Parathyroid adenoma (tissue), 2 donors: ENCODE measurements at regions not wholly inside any gene's neighbourhood (a gene's known extent, or its start where the extent isn't known, plus 50 kb on each side); places are given as distances from the start of the nearest gene placed in this dataset.

Experiments used
- H2AFZ ChIP-seq: fragments of 300-600 bp; sonication (generic); one replicate; pipeline ENCODE4 v1.7.0; 2017; ENCODE audit warnings: antibody characterized with exemption, mild to moderate bottlenecking
- H3K27ac ChIP-seq: fragments of 300-600 bp; sonication (generic); one replicate; pipeline ENCODE4 v1.7.0; 2017
- H3K27me3 ChIP-seq: fragments of 300-600 bp; sonication (generic); one replicate; pipeline ENCODE4 v1.7.0; 2017; ENCODE audit warnings: low read length; ENCODE audit not compliant: control insufficient read depth, insufficient read depth
- H3K36me3 ChIP-seq: fragments of 300-600 bp; sonication (generic); one replicate; pipeline ENCODE4 v1.7.0; 2017; ENCODE audit warnings: low read length; ENCODE audit not compliant: control insufficient read depth, insufficient read depth
- H3K4me1 ChIP-seq: fragments of 300-600 bp; sonication (generic); one replicate; pipeline ENCODE4 v1.7.0; 2017; ENCODE audit warnings: control low read depth
- H3K4me2 ChIP-seq: fragments of 300-600 bp; sonication (generic); one replicate; pipeline ENCODE4 v1.7.0; 2017; ENCODE audit warnings: low read length
- H3K4me3 ChIP-seq: fragments of 300-600 bp; sonication (generic); one replicate; pipeline ENCODE4 v1.7.0; 2017; ENCODE audit warnings: low read depth, low read length
- H3K79me2 ChIP-seq: fragments of 300-600 bp; sonication (generic); one replicate; pipeline ENCODE4 v1.7.0; 2017; ENCODE audit warnings: control low read depth
- H3K9ac ChIP-seq: fragments of 300-600 bp; sonication (generic); one replicate; pipeline ENCODE4 v1.7.0; 2017; ENCODE audit warnings: mild to moderate bottlenecking
- H3K9me3 ChIP-seq: fragments of 300-600 bp; sonication (generic); one replicate; pipeline ENCODE4 v1.7.0; 2017; ENCODE audit warnings: low read length; ENCODE audit not compliant: control insufficient read depth
- CTCF ChIP-seq: fragments of 300-600 bp; sonication (generic); IDR thresholded peaks from one replicate; pipeline ENCODE4 v1.7.0; 2017; ENCODE audit warnings: antibody characterized with exemption, mild to moderate bottlenecking
- donor health status: primary hyperparathyroidism.

DNA sequence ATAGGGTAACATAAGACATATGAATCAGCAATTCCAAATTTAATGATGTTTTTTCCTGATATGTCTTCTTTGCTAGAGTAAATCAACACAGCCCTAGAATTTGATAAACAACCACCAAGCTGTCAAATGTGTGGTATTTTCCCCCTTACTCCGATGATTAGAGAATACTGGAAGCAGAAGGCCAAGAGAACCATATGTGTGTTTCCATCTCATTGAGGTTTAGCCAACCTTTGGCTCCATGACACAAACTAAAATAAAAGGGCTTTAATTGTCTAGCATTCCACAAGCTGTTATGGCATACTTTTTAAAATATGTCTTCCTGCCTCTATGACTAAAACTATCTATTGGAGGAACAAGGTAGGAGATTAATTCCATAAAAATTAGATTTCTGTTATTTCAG, 1222.4 kb upstream of the AGA start:
- Histone ChIP-seq H3K4me2 (no peak overlapping the region), H3K4me3 (no peak overlapping the region), H3K27me3 (no peaks in the 10 kb centered on the region), H3K27ac (no peak overlapping the region), H3K9me3 (no peaks in the 10 kb centered on the region), H3K9ac (no peak overlapping the region), H3K36me3 (no peaks in the 10 kb centered on the region), H3K4me1 (no peaks in the 10 kb centered on the region), H2AFZ (no peak overlapping the region), H3K79me2 (no peaks in the 10 kb centered on the region)
- TF ChIP-seq CTCF, result no peak

- H3K79me2 ChIP-seq, result no peaks in the 10 kb centered on the region
These were observed 1223.7 kb upstream of the AGA start for GRCh38 chr4:178665916-178666315.

DNA sequence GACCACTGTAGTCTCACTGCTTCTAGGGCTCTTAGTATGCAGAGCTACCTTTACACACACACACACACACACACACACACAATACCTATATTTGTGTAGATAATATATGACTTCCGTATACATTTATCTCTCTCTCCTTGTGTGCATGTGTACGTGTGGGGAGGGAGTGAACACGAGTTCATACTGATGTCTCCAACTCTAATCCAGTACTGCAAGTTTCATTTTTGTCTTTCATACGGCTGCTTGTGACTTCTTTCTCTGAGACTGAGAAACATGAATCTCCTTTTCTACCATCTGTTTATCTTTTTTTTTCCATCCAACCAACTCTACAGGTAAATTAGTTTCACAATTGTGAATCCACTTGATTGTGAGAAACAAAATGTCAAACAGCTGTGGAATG, 1229.5 kb upstream of the AGA start:
- Histone ChIP-seq H3K36me3 (no peaks in the 10 kb centered on the region), H3K79me2 (no peaks in the 10 kb centered on the region), H3K9me3 (no peaks in the 10 kb centered on the region), H3K4me2 (no peak overlapping the region), H3K4me3 (no peak overlapping the region), H3K9ac (no peak overlapping the region), H2AFZ (no peak overlapping the region), H3K27ac (no peak overlapping the region), H3K27me3 (no peaks in the 10 kb centered on the region), H3K4me1 (no peaks in the 10 kb centered on the region)
- no peak for TF ChIP-seq CTCF

More at GRCh38 chr4:178665916-178666315, 1223.7 kb upstream of the AGA start:
- no peak overlapping the region for H2AFZ ChIP-seq
- no peaks in the 10 kb centered on the region for H3K4me1 ChIP-seq
- no peak overlapping the region for H3K27ac ChIP-seq
- no peak overlapping the region for H3K9ac ChIP-seq
- no peak overlapping the region for H3K4me2 ChIP-seq
- H3K27me3 ChIP-seq, result no peaks in the 10 kb centered on the region
- no peak overlapping the region for H3K4me3 ChIP-seq
- no peaks in the 10 kb centered on the region for H3K36me3 ChIP-seq
- no peak for TF ChIP-seq CTCF
- no peaks in the 10 kb centered on the region for H3K9me3 ChIP-seq

DNA sequence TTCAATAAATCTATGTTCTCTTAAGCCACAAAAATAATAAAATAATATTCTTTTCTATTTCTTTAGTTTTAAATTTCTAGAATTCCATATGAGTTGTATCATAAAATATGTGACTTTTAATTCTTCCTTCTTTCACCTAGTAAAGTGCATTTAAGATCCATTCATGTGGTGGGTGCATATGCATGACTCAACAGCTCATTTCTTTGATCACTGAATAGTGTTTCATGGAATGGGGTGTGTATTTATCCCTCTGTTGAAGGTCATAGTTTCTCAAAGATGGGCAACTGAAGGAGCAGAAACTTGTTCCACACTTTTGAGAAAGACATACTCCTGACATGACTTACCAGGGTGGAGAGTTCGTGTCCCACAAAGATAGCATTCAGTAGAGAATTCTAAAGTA, 1230.3 kb upstream of the AGA start:
- Histone ChIP-seq H3K27me3 (no peaks in the 10 kb centered on the region), H3K4me1 (no peaks in the 10 kb centered on the region), H3K9me3 (no peaks in the 10 kb centered on the region), H3K79me2 (no peaks in the 10 kb centered on the region), H2AFZ (no peak overlapping the region), H3K27ac (no peak overlapping the region), H3K4me2 (no peak overlapping the region), H3K4me3 (no peak overlapping the region), H3K36me3 (no peaks in the 10 kb centered on the region), H3K9ac (no peak overlapping the region)
- no peak for TF ChIP-seq CTCF

DNA sequence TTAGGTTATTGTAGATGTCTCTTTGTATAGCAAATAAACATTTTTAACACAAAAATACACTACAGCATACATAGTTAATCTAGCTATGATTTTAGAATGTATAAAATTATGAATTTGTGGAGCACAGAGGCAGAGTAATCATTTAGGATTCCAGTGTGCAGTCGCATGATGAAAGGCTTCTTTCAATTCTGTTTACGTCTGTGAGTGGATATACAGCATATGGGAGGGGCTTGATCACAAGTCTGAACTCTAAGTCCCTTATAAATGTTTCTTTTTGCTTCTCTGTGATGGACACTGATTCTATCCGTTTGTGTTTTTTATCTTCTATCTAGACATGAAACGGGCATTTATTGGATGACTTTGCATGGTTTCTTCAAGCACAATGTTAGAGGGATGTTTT, 1239.6 kb upstream of the AGA start:
- Histone ChIP-seq H3K9ac (no peak overlapping the region), H3K4me3 (no peak overlapping the region), H3K9me3 (no peaks in the 10 kb centered on the region), H3K4me2 (no peak overlapping the region), H3K4me1 (no peaks in the 10 kb centered on the region), H3K36me3 (no peaks in the 10 kb centered on the region), H3K27me3 (no peaks in the 10 kb centered on the region), H3K27ac (no peak overlapping the region), H2AFZ (no peak overlapping the region), H3K79me2 (no peaks in the 10 kb centered on the region)
- no peak for TF ChIP-seq CTCF
